GM23338 (cell line): ENCODE measurements at regions not wholly inside any gene's neighbourhood (a gene's known extent, or its start where the extent isn't known, plus 50 kb on each side); places are given as distances from the start of the nearest gene placed in this dataset.

Experiments
- ATAC-seq: fragments of 200-7000 bp; cut with Tn5 transposase; 3 replicates; pipeline ENCODE4 v1.9.1; 2020
- DNase-seq: peaks from one replicate; pipeline ENCODE4 v3.0.0-alpha.2; 2015; ENCODE audit warnings: low spot score
- H2AFZ ChIP-seq: fragments of 200-600 bp; sonication (generic); 2 replicates; pipeline ENCODE4 v1.8.0; 2016; ENCODE audit warnings: antibody characterized with exemption, mild to moderate bottlenecking, moderate library complexity
- H3F3A ChIP-seq: fragments of 200-600 bp; sonication (generic); replicated peaks from 2 replicates; pipeline ENCODE4 v1.8.0; 2017; ENCODE audit warnings: antibody characterized with exemption, mixed run types, low read depth
- H3K27ac ChIP-seq: fragments of 200-600 bp; sonication (generic); 2 replicates; pipeline ENCODE4 v1.6.1; 2016; ENCODE audit warnings: low read depth
- H3K27me3 ChIP-seq: fragments of 200-600 bp; sonication (generic); 2 replicates; pipeline ENCODE4 v1.8.0; 2016; ENCODE audit warnings: mild to moderate bottlenecking, mixed run types, moderate library complexity; ENCODE audit not compliant: insufficient read depth
- H3K36me3 ChIP-seq: fragments of 200-600 bp; sonication (generic); 2 replicates; pipeline ENCODE4 v1.8.0; 2016; ENCODE audit warnings: mild to moderate bottlenecking; ENCODE audit not compliant: insufficient read depth
- H3K4me1 ChIP-seq: fragments of 200-600 bp; sonication (generic); 2 replicates; pipeline ENCODE4 v1.8.0; 2016; ENCODE audit warnings: mild to moderate bottlenecking, moderate library complexity; ENCODE audit not compliant: insufficient read depth
- H3K4me2 ChIP-seq: fragments of 200-600 bp; sonication (generic); 2 replicates; pipeline ENCODE4 v1.7.1; 2017; ENCODE audit warnings: mixed run types
- H3K4me3 ChIP-seq: fragments of 200-600 bp; sonication (generic); 2 replicates; pipeline ENCODE4 v1.6.1; 2016; ENCODE audit warnings: mixed run types
- H3K79me2 ChIP-seq: fragments of 200-600 bp; sonication (generic); replicated peaks from 2 replicates; pipeline ENCODE4 v1.8.0; 2017; ENCODE audit warnings: mild to moderate bottlenecking; ENCODE audit not compliant: insufficient read depth
- H3K9me2 ChIP-seq: fragments of 200-600 bp; sonication (generic); 2 replicates; pipeline ENCODE4 v1.8.0; 2017; ENCODE audit not compliant: insufficient read depth
- H4K20me1 ChIP-seq: fragments of 200-600 bp; sonication (generic); replicated peaks from 2 replicates; pipeline ENCODE4 v1.8.0; 2017; ENCODE audit warnings: mild to moderate bottlenecking; ENCODE audit not compliant: insufficient read depth
- H3K27ac Mint-ChIP-seq: 2 replicates; pipeline ENCODE4 v1.8.0; 2020; ENCODE audit warnings: inconsistent platforms, mild to moderate bottlenecking, moderate library complexity, mixed read lengths
- H3K27me3 Mint-ChIP-seq: 3 replicates; pipeline ENCODE4 v1.8.0; 2022; ENCODE audit warnings: low read depth, mild to moderate bottlenecking, moderate library complexity, mixed read lengths, inconsistent platforms; ENCODE audit not compliant: insufficient read depth, poor library complexity
- H3K36me3 Mint-ChIP-seq: 3 replicates; pipeline ENCODE4 v1.8.0; 2021; ENCODE audit warnings: low read depth, mild to moderate bottlenecking, inconsistent platforms, moderate library complexity, mixed read lengths
- H3K4me1 Mint-ChIP-seq: 3 replicates; pipeline ENCODE4 v1.8.0; 2020; ENCODE audit warnings: mild to moderate bottlenecking, inconsistent platforms, mixed read lengths
- H3K4me3 Mint-ChIP-seq: 3 replicates; pipeline ENCODE4 v1.8.0; 2021; ENCODE audit warnings: moderate library complexity, mild to moderate bottlenecking, inconsistent platforms, mixed read lengths
- H3K9me3 Mint-ChIP-seq: 3 replicates; pipeline ENCODE4 v1.8.0; 2020; ENCODE audit warnings: moderate library complexity, mild to moderate bottlenecking, inconsistent platforms, mixed read lengths
- CREB1 ChIP-seq: fragments of 250-450 bp; sonication (Bioruptor Pico); IDR thresholded peaks from 2 replicates; pipeline ENCODE4 v1.5.0; 2020; ENCODE audit warnings: low read depth, mild to moderate bottlenecking, moderate library complexity
- CTCF ChIP-seq, 2 experiments: fragments of 200-600 bp in 1 of 2; sonication (generic) in 1 of 2; conservative IDR thresholded peaks; 2 replicates each; pipeline versions ENCODE4 v1.5.1 to v1.6.1; 2016 to 2017; ENCODE audit warnings: antibody characterized with exemption in 2 of 2, low read depth in 2 of 2, mild to moderate bottlenecking in 2 of 2, moderate library complexity in 1 of 2
- NANOG ChIP-seq: IDR thresholded peaks from 2 replicates; pipeline ENCODE4 v1.6.1; 2016; ENCODE audit warnings: antibody characterized with exemption, borderline replicate concordance
- POLR2AphosphoS5 ChIP-seq: IDR thresholded peaks from 2 replicates; pipeline ENCODE4 v1.6.1; 2016; ENCODE audit warnings: antibody characterized with exemption, low read depth
- STAT1 ChIP-seq: IDR thresholded peaks from one replicate; pipeline ENCODE4 v1.6.1; 2016; ENCODE audit warnings: antibody characterized with exemption; ENCODE audit not compliant: unreplicated experiment
- ZNF114 ChIP-seq: fragments of 250-450 bp; sonication (Bioruptor Pico); IDR thresholded peaks from 2 replicates; pipeline ENCODE4 v1.5.0; 2020; ENCODE audit warnings: mild to moderate bottlenecking, moderate library complexity
- ZNF331 ChIP-seq: fragments of 250-450 bp; sonication (Bioruptor Pico); IDR thresholded peaks from 2 replicates; pipeline ENCODE4 v1.5.0; 2020; ENCODE audit warnings: low read depth, mild to moderate bottlenecking, moderate library complexity
- TF ChIP-seq, protein P1 (sequence below): IDR thresholded peaks from one replicate; pipeline ENCODE4 v1.6.1; 2018; ENCODE audit warnings: antibody characterized with exemption; ENCODE audit not compliant: unreplicated experiment
- TF ChIP-seq, protein P2 (sequence below): fragments of 250-450 bp; sonication (Bioruptor Pico); IDR thresholded peaks from 2 replicates; pipeline ENCODE4 v1.5.0; 2020; ENCODE audit warnings: mild to moderate bottlenecking, moderate library complexity
- TF ChIP-seq, protein P3 (sequence below): IDR thresholded peaks from 2 replicates; pipeline ENCODE4 v1.6.1; 2016; ENCODE audit warnings: antibody characterized with exemption

- no peaks in the 10 kb centered on the region for H4K20me1 ChIP-seq
- TF ChIP-seq, protein P1, sequence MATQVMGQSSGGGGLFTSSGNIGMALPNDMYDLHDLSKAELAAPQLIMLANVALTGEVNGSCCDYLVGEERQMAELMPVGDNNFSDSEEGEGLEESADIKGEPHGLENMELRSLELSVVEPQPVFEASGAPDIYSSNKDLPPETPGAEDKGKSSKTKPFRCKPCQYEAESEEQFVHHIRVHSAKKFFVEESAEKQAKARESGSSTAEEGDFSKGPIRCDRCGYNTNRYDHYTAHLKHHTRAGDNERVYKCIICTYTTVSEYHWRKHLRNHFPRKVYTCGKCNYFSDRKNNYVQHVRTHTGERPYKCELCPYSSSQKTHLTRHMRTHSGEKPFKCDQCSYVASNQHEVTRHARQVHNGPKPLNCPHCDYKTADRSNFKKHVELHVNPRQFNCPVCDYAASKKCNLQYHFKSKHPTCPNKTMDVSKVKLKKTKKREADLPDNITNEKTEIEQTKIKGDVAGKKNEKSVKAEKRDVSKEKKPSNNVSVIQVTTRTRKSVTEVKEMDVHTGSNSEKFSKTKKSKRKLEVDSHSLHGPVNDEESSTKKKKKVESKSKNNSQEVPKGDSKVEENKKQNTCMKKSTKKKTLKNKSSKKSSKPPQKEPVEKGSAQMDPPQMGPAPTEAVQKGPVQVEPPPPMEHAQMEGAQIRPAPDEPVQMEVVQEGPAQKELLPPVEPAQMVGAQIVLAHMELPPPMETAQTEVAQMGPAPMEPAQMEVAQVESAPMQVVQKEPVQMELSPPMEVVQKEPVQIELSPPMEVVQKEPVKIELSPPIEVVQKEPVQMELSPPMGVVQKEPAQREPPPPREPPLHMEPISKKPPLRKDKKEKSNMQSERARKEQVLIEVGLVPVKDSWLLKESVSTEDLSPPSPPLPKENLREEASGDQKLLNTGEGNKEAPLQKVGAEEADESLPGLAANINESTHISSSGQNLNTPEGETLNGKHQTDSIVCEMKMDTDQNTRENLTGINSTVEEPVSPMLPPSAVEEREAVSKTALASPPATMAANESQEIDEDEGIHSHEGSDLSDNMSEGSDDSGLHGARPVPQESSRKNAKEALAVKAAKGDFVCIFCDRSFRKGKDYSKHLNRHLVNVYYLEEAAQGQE = no peak
- TF ChIP-seq CTCF (conservative IDR thresholded peaks at IDR 0.05; ENCODE audit: low read depth in 2 of 2) = no peak
- TF ChIP-seq STAT1 = no peak
- TF ChIP-seq NANOG = no peak
- TF ChIP-seq CREB1 (CRISPR knock-in tag) = no peak
- TF ChIP-seq POLR2AphosphoS5 = no peak
- no peak for TF ChIP-seq ZNF114
- no peak for DNase-seq
- peaks cover 7% of the 10 kb centered on the region; the same call in 1 of the 2 replicates for H3K9me2 ChIP-seq
- no peak overlapping the region for H3K4me2 ChIP-seq
- no peak overlapping the region for H3K4me3 Mint-ChIP-seq
- peaks cover 11% of the 10 kb centered on the region for H3K4me1 Mint-ChIP-seq
- ATAC-seq = no peak
- H3K27ac ChIP-seq = no peak overlapping the region
- no peaks in the 10 kb centered on the region for H3K36me3 ChIP-seq
- no peaks in the 10 kb centered on the region for H3K27me3 ChIP-seq
- no peak overlapping the region for H3K27ac Mint-ChIP-seq
- H3K4me1 ChIP-seq = no peaks in the 10 kb centered on the region
- H3K27me3 Mint-ChIP-seq = peaks cover 7% of the 10 kb centered on the region
- no peaks in the 10 kb centered on the region for H3K9me3 Mint-ChIP-seq
- H3K4me3 ChIP-seq = no peak overlapping the region
- H3K79me2 ChIP-seq = no peaks in the 10 kb centered on the region
- H2AFZ ChIP-seq = no peak overlapping the region
- H3F3A ChIP-seq = no peaks in the 10 kb centered on the region
- H3K36me3 Mint-ChIP-seq = no peaks in the 10 kb centered on the region
Observed at GRCh38 chr4:189206953-189207352, 733.7 kb upstream of the FRG1 start.

GRCh38 chr4:189207872-189208271 is 732.8 kb upstream of the FRG1 start:
- H3K27me3 Mint-ChIP-seq = peaks cover 5% of the 10 kb centered on the region
- H3K4me3 Mint-ChIP-seq = no peak overlapping the region
- no peaks in the 10 kb centered on the region for H3K36me3 ChIP-seq
- no peak overlapping the region for H3K4me2 ChIP-seq
- no peak overlapping the region for H3K27ac Mint-ChIP-seq
- H3F3A ChIP-seq = no peaks in the 10 kb centered on the region
- no peaks in the 10 kb centered on the region for H3K27me3 ChIP-seq
- H3K9me3 Mint-ChIP-seq = no peaks in the 10 kb centered on the region
- no peaks in the 10 kb centered on the region for H3K79me2 ChIP-seq
- peak; percentile 36 for DNase-seq
- no peak for ATAC-seq
- H3K36me3 Mint-ChIP-seq = no peaks in the 10 kb centered on the region
- H3K4me3 ChIP-seq = no peak overlapping the region
- no peaks in the 10 kb centered on the region for H4K20me1 ChIP-seq
- no peaks in the 10 kb centered on the region for H3K4me1 ChIP-seq
- peaks cover 9% of the 10 kb centered on the region; the same call in 1 of the 2 replicates for H3K9me2 ChIP-seq
- peaks cover 8% of the 10 kb centered on the region for H3K4me1 Mint-ChIP-seq
- H2AFZ ChIP-seq = no peak overlapping the region
- H3K27ac ChIP-seq = no peak overlapping the region
- TF ChIP-seq, protein P2, sequence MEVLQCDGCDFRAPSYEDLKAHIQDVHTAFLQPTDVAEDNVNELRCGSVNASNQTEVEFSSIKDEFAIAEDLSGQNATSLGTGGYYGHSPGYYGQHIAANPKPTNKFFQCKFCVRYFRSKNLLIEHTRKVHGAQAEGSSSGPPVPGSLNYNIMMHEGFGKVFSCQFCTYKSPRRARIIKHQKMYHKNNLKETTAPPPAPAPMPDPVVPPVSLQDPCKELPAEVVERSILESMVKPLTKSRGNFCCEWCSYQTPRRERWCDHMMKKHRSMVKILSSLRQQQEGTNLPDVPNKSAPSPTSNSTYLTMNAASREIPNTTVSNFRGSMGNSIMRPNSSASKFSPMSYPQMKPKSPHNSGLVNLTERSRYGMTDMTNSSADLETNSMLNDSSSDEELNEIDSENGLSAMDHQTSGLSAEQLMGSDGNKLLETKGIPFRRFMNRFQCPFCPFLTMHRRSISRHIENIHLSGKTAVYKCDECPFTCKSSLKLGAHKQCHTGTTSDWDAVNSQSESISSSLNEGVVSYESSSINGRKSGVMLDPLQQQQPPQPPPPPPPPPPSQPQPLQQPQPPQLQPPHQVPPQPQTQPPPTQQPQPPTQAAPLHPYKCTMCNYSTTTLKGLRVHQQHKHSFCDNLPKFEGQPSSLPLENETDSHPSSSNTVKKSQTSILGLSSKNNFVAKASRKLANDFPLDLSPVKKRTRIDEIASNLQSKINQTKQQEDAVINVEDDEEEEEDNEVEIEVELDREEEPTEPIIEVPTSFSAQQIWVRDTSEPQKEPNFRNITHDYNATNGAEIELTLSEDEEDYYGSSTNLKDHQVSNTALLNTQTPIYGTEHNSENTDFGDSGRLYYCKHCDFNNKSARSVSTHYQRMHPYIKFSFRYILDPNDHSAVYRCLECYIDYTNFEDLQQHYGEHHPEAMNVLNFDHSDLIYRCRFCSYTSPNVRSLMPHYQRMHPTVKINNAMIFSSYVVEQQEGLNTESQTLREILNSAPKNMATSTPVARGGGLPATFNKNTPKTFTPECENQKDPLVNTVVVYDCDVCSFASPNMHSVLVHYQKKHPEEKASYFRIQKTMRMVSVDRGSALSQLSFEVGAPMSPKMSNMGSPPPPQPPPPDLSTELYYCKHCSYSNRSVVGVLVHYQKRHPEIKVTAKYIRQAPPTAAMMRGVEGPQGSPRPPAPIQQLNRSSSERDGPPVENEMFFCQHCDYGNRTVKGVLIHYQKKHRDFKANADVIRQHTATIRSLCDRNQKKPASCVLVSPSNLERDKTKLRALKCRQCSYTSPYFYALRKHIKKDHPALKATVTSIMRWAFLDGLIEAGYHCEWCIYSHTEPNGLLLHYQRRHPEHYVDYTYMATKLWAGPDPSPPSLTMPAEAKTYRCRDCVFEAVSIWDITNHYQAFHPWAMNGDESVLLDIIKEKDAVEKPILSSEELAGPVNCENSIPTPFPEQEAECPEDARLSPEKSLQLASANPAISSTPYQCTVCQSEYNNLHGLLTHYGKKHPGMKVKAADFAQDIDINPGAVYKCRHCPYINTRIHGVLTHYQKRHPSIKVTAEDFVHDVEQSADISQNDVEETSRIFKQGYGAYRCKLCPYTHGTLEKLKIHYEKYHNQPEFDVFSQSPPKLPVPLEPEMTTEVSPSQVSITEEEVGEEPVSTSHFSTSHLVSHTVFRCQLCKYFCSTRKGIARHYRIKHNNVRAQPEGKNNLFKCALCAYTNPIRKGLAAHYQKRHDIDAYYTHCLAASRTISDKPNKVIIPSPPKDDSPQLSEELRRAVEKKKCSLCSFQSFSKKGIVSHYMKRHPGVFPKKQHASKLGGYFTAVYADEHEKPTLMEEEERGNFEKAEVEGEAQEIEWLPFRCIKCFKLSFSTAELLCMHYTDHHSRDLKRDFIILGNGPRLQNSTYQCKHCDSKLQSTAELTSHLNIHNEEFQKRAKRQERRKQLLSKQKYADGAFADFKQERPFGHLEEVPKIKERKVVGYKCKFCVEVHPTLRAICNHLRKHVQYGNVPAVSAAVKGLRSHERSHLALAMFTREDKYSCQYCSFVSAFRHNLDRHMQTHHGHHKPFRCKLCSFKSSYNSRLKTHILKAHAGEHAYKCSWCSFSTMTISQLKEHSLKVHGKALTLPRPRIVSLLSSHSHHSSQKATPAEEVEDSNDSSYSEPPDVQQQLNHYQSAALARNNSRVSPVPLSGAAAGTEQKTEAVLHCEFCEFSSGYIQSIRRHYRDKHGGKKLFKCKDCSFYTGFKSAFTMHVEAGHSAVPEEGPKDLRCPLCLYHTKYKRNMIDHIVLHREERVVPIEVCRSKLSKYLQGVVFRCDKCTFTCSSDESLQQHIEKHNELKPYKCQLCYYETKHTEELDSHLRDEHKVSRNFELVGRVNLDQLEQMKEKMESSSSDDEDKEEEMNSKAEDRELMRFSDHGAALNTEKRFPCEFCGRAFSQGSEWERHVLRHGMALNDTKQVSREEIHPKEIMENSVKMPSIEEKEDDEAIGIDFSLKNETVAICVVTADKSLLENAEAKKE (CRISPR knock-in tag) = no peak
- no peak for TF ChIP-seq ZNF331
- TF ChIP-seq, protein P3, sequence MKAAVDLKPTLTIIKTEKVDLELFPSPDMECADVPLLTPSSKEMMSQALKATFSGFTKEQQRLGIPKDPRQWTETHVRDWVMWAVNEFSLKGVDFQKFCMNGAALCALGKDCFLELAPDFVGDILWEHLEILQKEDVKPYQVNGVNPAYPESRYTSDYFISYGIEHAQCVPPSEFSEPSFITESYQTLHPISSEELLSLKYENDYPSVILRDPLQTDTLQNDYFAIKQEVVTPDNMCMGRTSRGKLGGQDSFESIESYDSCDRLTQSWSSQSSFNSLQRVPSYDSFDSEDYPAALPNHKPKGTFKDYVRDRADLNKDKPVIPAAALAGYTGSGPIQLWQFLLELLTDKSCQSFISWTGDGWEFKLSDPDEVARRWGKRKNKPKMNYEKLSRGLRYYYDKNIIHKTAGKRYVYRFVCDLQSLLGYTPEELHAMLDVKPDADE = no peak
